HG03442 (cell line): ENCODE measurements at regions not wholly inside any gene's neighbourhood (a gene's known extent, or its start where the extent isn't known, plus 50 kb on each side); places are given as distances from the start of the nearest gene placed in this dataset.
"Not testable (repeated sequence)": the region's sequence is repeated elsewhere in the genome, so short reads cannot be mapped to it uniquely, and the experiment has no call there.

Source experiments
- ATAC-seq: cut with Tn5 transposase; IDR thresholded peaks from one replicate; pipeline ENCODE4 v1.9.1; 2021; ENCODE audit warnings: mild to moderate bottlenecking, moderate library complexity; ENCODE audit not compliant: unreplicated experiment

- ATAC-seq, result not testable (repeated sequence)
These were observed 150.2 kb upstream of the PRSS12 start for GRCh38 chr4:118502967-118503366.

GRCh38 chr4:118504927-118505326 lies 152.1 kb upstream of the PRSS12 start:
- not testable (repeated sequence) for ATAC-seq

- ATAC-seq, result not testable (repeated sequence)
These were observed 152.7 kb upstream of the PRSS12 start for GRCh38 chr4:118505491-118505890.

GRCh38 chr4:118512870-118513269 lies 160.1 kb upstream of the PRSS12 start:
- ATAC-seq, result not testable (repeated sequence)

- ATAC-seq, result not testable (repeated sequence)
These were observed 161.5 kb upstream of the PRSS12 start for GRCh38 chr4:118514332-118514731.

GRCh38 chr4:118516107-118516506 lies 163.3 kb upstream of the PRSS12 start:
- not testable (repeated sequence) for ATAC-seq

GRCh38 chr4:118530107-118530506 lies 155.1 kb upstream of the METTL14 start:
- not testable (repeated sequence) for ATAC-seq

GRCh38 chr4:118531947-118532346 lies 153.2 kb upstream of the METTL14 start:
- ATAC-seq, result not testable (repeated sequence)

GRCh38 chr4:118535788-118536187 lies 149.4 kb upstream of the METTL14 start:
- not testable (repeated sequence) for ATAC-seq

- ATAC-seq, result peak; percentile 83
These were observed 145.6 kb upstream of the METTL14 start for GRCh38 chr4:118539412-118540077.

GRCh38 chr4:118556576-118556975 lies 128.6 kb upstream of the METTL14 start:
- not testable (repeated sequence) for ATAC-seq

GRCh38 chr4:118557298-118557851 lies 127.8 kb upstream of the METTL14 start:
- ATAC-seq, result peak; percentile 42

- peak; percentile 51 for ATAC-seq
These were observed 127.0 kb upstream of the METTL14 start for GRCh38 chr4:118558188-118558587.

GRCh38 chr4:118561559-118561958 lies 123.6 kb upstream of the METTL14 start:
- not testable (repeated sequence) for ATAC-seq

GRCh38 chr4:118566003-118566513 lies 119.1 kb upstream of the METTL14 start:
- peak; percentile 76 for ATAC-seq

GRCh38 chr4:118572991-118573390 lies 112.2 kb upstream of the METTL14 start:
- ATAC-seq, result not testable (repeated sequence)

GRCh38 chr4:118574251-118574913 lies 110.8 kb upstream of the METTL14 start:
- not testable (repeated sequence) for ATAC-seq

GRCh38 chr4:118575057-118575456 lies 110.1 kb upstream of the METTL14 start:
- ATAC-seq, result not testable (repeated sequence)

GRCh38 chr4:118575726-118576125 lies 109.5 kb upstream of the METTL14 start:
- ATAC-seq, result not testable (repeated sequence)

- ATAC-seq, result not testable (repeated sequence)
These were observed 108.4 kb upstream of the METTL14 start for GRCh38 chr4:118576709-118577219.

GRCh38 chr4:118585015-118585414 lies 100.2 kb upstream of the METTL14 start:
- ATAC-seq, result no peak
